ENCODE measurements at regions not wholly inside any gene's neighbourhood (a gene's known extent, or its start where the extent isn't known, plus 50 kb on each side); places are given as distances from the start of the nearest gene placed in this dataset.

- no peak overlapping the region for H2BK20ac ChIP-seq (ENCODE audit: low read depth, low read length)
Observed at GRCh38 chr12:30578426-30578825, 117.2 kb downstream of the IPO8 start.

More at GRCh38 chr12:30578426-30578825, 117.2 kb downstream of the IPO8 start:
- TF ChIP-seq RAD21 (IDR thresholded peaks at IDR 0.05; ENCODE audit: low read length) = no peak
- Histone ChIP-seq H2AK5ac (ENCODE audit: low read depth, low read length) (no peak overlapping the region), H3K27me3 (ENCODE audit: control insufficient read depth, insufficient read depth, low read length) (no peaks in the 10 kb centered on the region; the same call in 1 of the 2 replicates), H3K56ac (ENCODE audit: extremely low read depth, insufficient read depth, low read length) (no peak overlapping the region), H3K4ac (ENCODE audit: low read depth, low read length) (no peak overlapping the region), H4K5ac (ENCODE audit: low read depth, low read length) (no peak overlapping the region), H3K36me3 (ENCODE audit: control insufficient read depth, insufficient read depth, low read length) (no peaks in the 10 kb centered on the region), H3K27ac (ENCODE audit: insufficient read depth, low read length) (no peak overlapping the region), H4K20me1 (ENCODE audit: insufficient read depth, low read length) (no peaks in the 10 kb centered on the region), H2BK120ac (ENCODE audit: low read depth, low read length) (no peak overlapping the region), H3K14ac (replicated peaks; ENCODE audit: low read depth, low read length) (no peak overlapping the region), H2BK15ac (ENCODE audit: low read depth, low read length) (no peak overlapping the region), H4K91ac (ENCODE audit: insufficient read depth, low read depth, low read length) (no peak overlapping the region), H3K9ac (ENCODE audit: low read depth, low read length) (no peak overlapping the region), H2AFZ (replicated peaks; ENCODE audit: low read length, poor library complexity) (no peak overlapping the region), H3K4me1 (ENCODE audit: control insufficient read depth, insufficient read depth, low read length) (no peaks in the 10 kb centered on the region), H3K9me1 (ENCODE audit: insufficient read depth, low read length) (no peaks in the 10 kb centered on the region), H2AK9ac (replicated peaks; ENCODE audit: low read depth, low read length, poor library complexity) (no peak overlapping the region), H3K79me1 (ENCODE audit: low read depth in 1 of 2, low read length in 2 of 2) (no peaks in the 10 kb centered on the region), H4K8ac (ENCODE audit: low read depth in 2 of 2, low read length in 2 of 2) (no peak overlapping the region), H3K9me3 (ENCODE audit: control insufficient read depth, insufficient read depth, low read length) (no peaks in the 10 kb centered on the region), H2BK5ac (ENCODE audit: low read depth, low read length, poor library complexity, severe bottlenecking) (no peak overlapping the region), H3K23ac (ENCODE audit: low read depth, low read length) (no peak overlapping the region), H3K4me2 (ENCODE audit: low read depth, low read length) (no peak overlapping the region), H3K18ac (ENCODE audit: low read depth, low read length) (no peak overlapping the region), H3K4me3 (ENCODE audit: insufficient read depth, low read depth, low read length) (no peak overlapping the region)
- intact Hi-C loops (cut with micrococcal nuclease) = no loop called here
- ChIA-PET CTCF (no interaction called here), POLR2A (ENCODE audit: unreplicated experiment) (no interaction called here)
- BruUV-seq (replicated peaks) = no TSS peak
- in situ Hi-C loops (cut with MboI; ENCODE audit: low sequenced_read_pairs) = no loop called here
- no peak for DNase-seq
- ATAC-seq (ENCODE audit: low read depth) = no peak
- dilution Hi-C loops (cut with HindIII; ENCODE audit: low sequenced_read_pairs, unreplicated experiment) = no loop called here
- WGBS, 2 experiments (ENCODE audit: extremely low coverage in 2 of 2, insufficient read length in 1 of 2) = 82% methylated on average over 2 of the region's 5 CpGs; no CpG with 5 or more reads in 1 of the 2 experiments
